HEK293 (cell line): ENCODE measurements at regions not wholly inside any gene's neighbourhood (a gene's known extent, or its start where the extent isn't known, plus 50 kb on each side); places are given as distances from the start of the nearest gene placed in this dataset.

Experiments
- CTCF ChIA-PET: fragments of 350-600 bp; formaldehyde crosslinking; extraction: SDS; loops from one replicate; lab custom pipeline; 2021; ENCODE audit warnings: antibody characterized with exemption; lab: Yijun Ruan, JAX
- POLR2A ChIA-PET: fragments of 300-600 bp; formaldehyde crosslinking; extraction: SDS; loops from one replicate; lab custom pipeline; 2020; ENCODE audit warnings: antibody characterized with exemption, inconsistent platforms; lab: Yijun Ruan, JAX
- H3K27ac ChIP-seq: fragments of 200-500 bp; sonication (Bioruptor generic); 2 replicates; pipeline ENCODE4 v1.5.1; 2014; ENCODE audit warnings: low read depth, low read length, control low read depth, inconsistent platforms; ENCODE audit errors: extremely low read depth
- H3K36me3 ChIP-seq, 2 experiments: fragments of 200-500 bp in 1 of 2; sonication (Bioruptor generic) in 1 of 2; 1 replicate in 1 of 2; 2 replicates in 1 of 2; pipeline ENCODE4 v1.5.1; 2014 to 2017; ENCODE audit warnings: inconsistent platforms in 2 of 2, low read length in 2 of 2; ENCODE audit not compliant: control insufficient read depth in 2 of 2, insufficient read depth in 1 of 2
- H3K4me1 ChIP-seq: fragments of 200-500 bp; sonication (Bioruptor generic); 2 replicates; pipeline ENCODE4 v1.5.1; 2014; ENCODE audit warnings: mild to moderate bottlenecking, low read length, inconsistent platforms; ENCODE audit not compliant: control insufficient read depth, insufficient read depth
- H3K4me3 ChIP-seq: 2 replicates; pipeline ENCODE4 v1.5.1; 2011; ENCODE audit warnings: low read depth, mild to moderate bottlenecking, control low read depth, low read length, moderate library complexity
- H3K9me3 ChIP-seq: fragments of 200-500 bp; sonication (Bioruptor generic); 2 replicates; pipeline ENCODE4 v1.5.1; 2014; ENCODE audit warnings: low read depth, low read length, inconsistent platforms; ENCODE audit not compliant: control insufficient read depth, insufficient read depth
- BCL11A ChIP-seq: fragments of 450-650 bp; formaldehyde crosslinking; IDR thresholded peaks from 2 replicates; pipeline ENCODE4 v1.5.1; 2016; ENCODE audit warnings: low read depth, missing biosample characterization, missing genetic modification characterization
- INSM2 ChIP-seq: fragments of 450-650 bp; formaldehyde crosslinking; IDR thresholded peaks from 2 replicates; pipeline ENCODE4 v1.5.1; 2016; ENCODE audit warnings: missing biosample characterization, missing genetic modification characterization
- KLF16 ChIP-seq: fragments of 450-650 bp; formaldehyde crosslinking; IDR thresholded peaks from 2 replicates; pipeline ENCODE4 v1.5.1; 2017; ENCODE audit warnings: missing biosample characterization, missing genetic modification characterization
- SCRT1 ChIP-seq: fragments of 450-650 bp; formaldehyde crosslinking; IDR thresholded peaks from 2 replicates; pipeline ENCODE4 v1.5.1; 2016; ENCODE audit warnings: missing biosample characterization, missing genetic modification characterization, borderline replicate concordance
- SETDB1 ChIP-seq: IDR thresholded peaks from one replicate; pipeline ENCODE4 v1.6.1; 2017; ENCODE audit warnings: mild to moderate bottlenecking, low read length, moderate library complexity, mixed read lengths; ENCODE audit not compliant: insufficient read length
- TCF7L2 ChIP-seq: IDR thresholded peaks from 2 replicates; pipeline ENCODE4 v1.6.1; 2011; ENCODE audit warnings: low read depth, mild to moderate bottlenecking, inconsistent platforms, low read length, moderate library complexity, borderline replicate concordance
- YY2 ChIP-seq: fragments of 450-650 bp; formaldehyde crosslinking; IDR thresholded peaks from 2 replicates; pipeline ENCODE4 v1.5.1; 2016; ENCODE audit warnings: missing biosample characterization, missing genetic modification characterization
- ZBTB11 ChIP-seq: fragments of 450-650 bp; formaldehyde crosslinking; conservative IDR thresholded peaks from 2 replicates; pipeline ENCODE4 v1.5.1; 2016; ENCODE audit warnings: low read depth, missing biosample characterization, missing genetic modification characterization
- ZBTB21 ChIP-seq: fragments of 450-650 bp; formaldehyde crosslinking; IDR thresholded peaks from 2 replicates; pipeline ENCODE4 v1.5.1; 2017; ENCODE audit warnings: missing biosample characterization, missing genetic modification characterization
- ZFP41 ChIP-seq: fragments of 450-650 bp; formaldehyde crosslinking; IDR thresholded peaks from 2 replicates; pipeline ENCODE4 v1.5.1; 2016; ENCODE audit warnings: missing biosample characterization, missing genetic modification characterization, borderline replicate concordance
- ZFP69B ChIP-seq: fragments of 450-650 bp; formaldehyde crosslinking; IDR thresholded peaks from 2 replicates; pipeline ENCODE4 v1.5.1; 2016; ENCODE audit warnings: missing biosample characterization, missing genetic modification characterization
- ZNF138 ChIP-seq: fragments of 450-650 bp; formaldehyde crosslinking; IDR thresholded peaks from 2 replicates; pipeline ENCODE4 v1.5.1; 2016; ENCODE audit warnings: missing biosample characterization, missing genetic modification characterization, borderline replicate concordance
- ZNF16 ChIP-seq: fragments of 450-650 bp; formaldehyde crosslinking; IDR thresholded peaks from 2 replicates; pipeline ENCODE4 v1.5.1; 2016; ENCODE audit warnings: low read depth, missing biosample characterization, missing genetic modification characterization
- ZNF311 ChIP-seq: fragments of 450-650 bp; formaldehyde crosslinking; IDR thresholded peaks from 2 replicates; pipeline ENCODE4 v1.5.1; 2017; ENCODE audit warnings: missing biosample characterization, missing genetic modification characterization, borderline replicate concordance
- ZNF324 ChIP-seq: fragments of 450-650 bp; formaldehyde crosslinking; IDR thresholded peaks from 2 replicates; pipeline ENCODE4 v1.5.1; 2016; ENCODE audit warnings: missing biosample characterization, missing genetic modification characterization
- ZNF366 ChIP-seq: fragments of 450-650 bp; formaldehyde crosslinking; conservative IDR thresholded peaks from 2 replicates; pipeline ENCODE4 v1.5.1; 2016; ENCODE audit warnings: missing biosample characterization, missing genetic modification characterization
- ZNF488 ChIP-seq: fragments of 450-650 bp; formaldehyde crosslinking; IDR thresholded peaks from 2 replicates; pipeline ENCODE4 v1.5.1; 2016; ENCODE audit warnings: missing biosample characterization, missing genetic modification characterization
- ZNF514 ChIP-seq: fragments of 450-650 bp; formaldehyde crosslinking; IDR thresholded peaks from 2 replicates; pipeline ENCODE4 v1.5.1; 2016; ENCODE audit warnings: missing biosample characterization, missing genetic modification characterization
- ZNF548 ChIP-seq: fragments of 450-650 bp; formaldehyde crosslinking; IDR thresholded peaks from 2 replicates; pipeline ENCODE4 v1.5.1; 2016; ENCODE audit warnings: missing biosample characterization, missing genetic modification characterization
- ZNF549 ChIP-seq: fragments of 450-650 bp; IDR thresholded peaks from 2 replicates; pipeline ENCODE4 v1.5.1; 2018; ENCODE audit warnings: missing biosample characterization, missing genetic modification characterization, mild to moderate bottlenecking, inconsistent platforms, moderate library complexity
- ZNF626 ChIP-seq: fragments of 450-650 bp; sonication (Bioruptor Pico); formaldehyde crosslinking; IDR thresholded peaks from 2 replicates; pipeline ENCODE4 v1.5.1; 2018; ENCODE audit warnings: missing biosample characterization, missing genetic modification characterization, inconsistent platforms
- ZNF664 ChIP-seq: fragments of 450-650 bp; formaldehyde crosslinking; IDR thresholded peaks from 2 replicates; pipeline ENCODE4 v1.5.1; 2016; ENCODE audit warnings: missing biosample characterization, missing genetic modification characterization
- ZNF768 ChIP-seq: fragments of 450-650 bp; formaldehyde crosslinking; IDR thresholded peaks from 2 replicates; pipeline ENCODE4 v1.5.1; 2018; ENCODE audit warnings: missing biosample characterization, mild to moderate bottlenecking, missing genetic modification characterization
- ZSCAN23 ChIP-seq: fragments of 450-650 bp; formaldehyde crosslinking; IDR thresholded peaks from 2 replicates; pipeline ENCODE4 v1.5.1; 2016; ENCODE audit warnings: missing biosample characterization, missing genetic modification characterization

- no peaks in the 10 kb centered on the region for H3K36me3 ChIP-seq
- no peaks in the 10 kb centered on the region for H3K4me1 ChIP-seq
- TF ChIP-seq KLF16 (no peak), ZNF514 (no peak), TCF7L2 (no peak), ZNF138 (tag by site-specific recombination) (no peak), ZNF16 (tag by site-specific recombination) (no peak), YY2 (tag by site-specific recombination) (no peak)
- H3K27ac ChIP-seq = no peak overlapping the region
- POLR2A ChIA-PET = no interaction called here
- no peak overlapping the region for H3K4me3 ChIP-seq
- CTCF ChIA-PET = interaction anchor here (0.6 to 1.1 kb wide), 3 partner anchors 23 to 1179 kb away, joined by 3 to 4 read pairs (median 3); no protein-coding TSS in a partner anchor
- no peaks in the 10 kb centered on the region for H3K9me3 ChIP-seq
Observed at GRCh38 chr6:9272671-9273070, 837.3 kb upstream of the SLC35B3 start.

GRCh38 chr6:9266741-9267140 lies 831.4 kb upstream of the SLC35B3 start:
- Histone ChIP-seq H3K4me3 (no peak overlapping the region), H3K27ac (no peak overlapping the region), H3K36me3 (no peaks in the 10 kb centered on the region), H3K9me3 (no peaks in the 10 kb centered on the region), H3K4me1 (no peaks in the 10 kb centered on the region)
- ChIA-PET CTCF (no interaction called here), POLR2A (no interaction called here)
- TF ChIP-seq ZBTB21 (tag by site-specific recombination) (no peak), ZNF488 (tag by site-specific recombination) (no peak), ZNF366 (tag by site-specific recombination) (no peak), BCL11A (tag by site-specific recombination) (no peak), ZBTB11 (no peak), ZFP41 (tag by site-specific recombination) (no peak), ZSCAN23 (no peak), INSM2 (tag by site-specific recombination) (no peak), ZNF768 (tag by site-specific recombination) (no peak), ZNF664 (tag by site-specific recombination) (no peak), ZNF548 (tag by site-specific recombination) (no peak), SETDB1 (no peak), SCRT1 (tag by site-specific recombination) (no peak), ZNF324 (tag by site-specific recombination) (no peak), ZNF311 (no peak), ZNF626 (tag by site-specific recombination) (no peak), ZNF549 (no peak), ZFP69B (tag by site-specific recombination) (no peak)
